B cell (primary cell): ENCODE measurements at regions not wholly inside any gene's neighbourhood (a gene's known extent, or its start where the extent isn't known, plus 50 kb on each side); places are given as distances from the start of the nearest gene placed in this dataset.

Experiments used
- ATAC-seq: fragments of 200-7000 bp; cut with Tn5 transposase; one replicate; pipeline ENCODE4 v1.10.0; 2021; ENCODE audit warnings: low read depth, mild to moderate bottlenecking, moderate number of reproducible peaks, moderate library complexity
- CTCF ChIA-PET: fragments of 350-600 bp; sonication (Branson Sonifier 250); formaldehyde crosslinking; loops from one replicate; lab custom pipeline; 2021; ENCODE audit warnings: antibody characterized with exemption, inconsistent platforms; lab: Charles Lee
- POLR2A ChIA-PET: fragments of 350-600 bp; sonication (Branson Sonifier 250); formaldehyde crosslinking; loops from one replicate; lab custom pipeline; 2021; ENCODE audit warnings: antibody characterized with exemption; lab: Charles Lee
- DNase-seq: peaks from one replicate; pipeline ENCODE4 v3.0.0; 2013
- H2AFZ ChIP-seq: 2 replicates; pipeline ENCODE4 v1.6.1; 2012; ENCODE audit warnings: mild to moderate bottlenecking, low read depth, low read length; ENCODE audit not compliant: insufficient read depth, poor library complexity, severe bottlenecking
- H3K27ac ChIP-seq, 2 donors: 1 replicate in 1 of 2; 2 replicates in 1 of 2; pipeline ENCODE4 v1.5.1; 2012 to 2013; ENCODE audit warnings: low read length in 2 of 2, mild to moderate bottlenecking in 2 of 2, moderate library complexity in 1 of 2
- H3K27me3 ChIP-seq, 4 experiments: fragments of 200-600 bp in 1 of 4; sonication (generic) in 1 of 4; replicated peaks in 1 of 4; 1 replicate in 2 of 4; 2 replicates in 2 of 4; pipeline versions ENCODE4 v1.6.1 to v1.7.0; 2013 to 2016; ENCODE audit warnings: low read length in 3 of 4, mild to moderate bottlenecking in 2 of 4, mixed read lengths in 1 of 4, moderate library complexity in 1 of 4; ENCODE audit not compliant: insufficient read depth in 4 of 4, control insufficient read depth in 3 of 4; ENCODE audit errors: control extremely low read depth in 1 of 4
- H3K36me3 ChIP-seq, 2 experiments: replicated peaks in 1 of 2; 1 replicate in 1 of 2; 2 replicates in 1 of 2; pipeline versions ENCODE4 v1.6.1 to v1.7.1; 2013; ENCODE audit warnings: low read length in 1 of 2; ENCODE audit not compliant: insufficient read depth in 2 of 2, control insufficient read depth in 1 of 2; ENCODE audit errors: control extremely low read depth in 1 of 2, extremely low read depth in 1 of 2
- H3K4me1 ChIP-seq, 2 donors: fragments of 200-600 bp in 1 of 2; sonication (generic) in 1 of 2; 1 replicate in 1 of 2; 2 replicates in 1 of 2; pipeline versions ENCODE4 v1.5.1 to v1.6.1; 2013 to 2017; ENCODE audit warnings: low read length in 2 of 2; ENCODE audit not compliant: control insufficient read depth in 2 of 2, insufficient read depth in 2 of 2
- H3K4me2 ChIP-seq: replicated peaks from 2 replicates; pipeline ENCODE3; 2012; ENCODE audit warnings: mild to moderate bottlenecking, low read depth, low read length; ENCODE audit not compliant: poor library complexity, severe bottlenecking
- H3K4me3 ChIP-seq, 5 experiments: fragments of 200-600 bp in 1 of 5; sonication (generic) in 1 of 5; 1 replicate in 3 of 5; 2 replicates in 2 of 5; pipeline versions ENCODE4 v1.5.1 to v1.7.0; 2011 to 2016; ENCODE audit warnings: low read length in 4 of 5, mild to moderate bottlenecking in 4 of 5, low read depth in 2 of 5, control low read depth in 1 of 5, moderate library complexity in 1 of 5; ENCODE audit not compliant: insufficient read depth in 1 of 5; ENCODE audit errors: control extremely low read depth in 1 of 5, extremely low read depth in 1 of 5
- H3K79me2 ChIP-seq: fragments of 200-600 bp; sonication (generic); one replicate; pipeline ENCODE4 v1.6.0; 2016; ENCODE audit warnings: low read length; ENCODE audit not compliant: control insufficient read depth, insufficient read depth
- H3K9ac ChIP-seq: fragments of 200-600 bp; sonication (generic); 2 replicates; pipeline ENCODE4 v1.6.1; 2017; ENCODE audit warnings: mild to moderate bottlenecking, low read length, moderate library complexity
- H3K9me3 ChIP-seq, 3 donors: one replicate each; pipeline versions ENCODE4 v1.6.1 to v1.7.1; 2013; ENCODE audit warnings: low read length in 2 of 3; ENCODE audit not compliant: control insufficient read depth in 2 of 3, insufficient read depth in 1 of 3; ENCODE audit errors: control extremely low read depth in 1 of 3
- H4K20me1 ChIP-seq: 2 replicates; pipeline ENCODE4 v1.6.0; 2012; ENCODE audit warnings: mild to moderate bottlenecking, low read length; ENCODE audit not compliant: insufficient read depth, control insufficient read depth, poor library complexity, severe bottlenecking
- H3K27ac Mint-ChIP-seq: one replicate; pipeline ENCODE4 v1.8.0; 2021; ENCODE audit warnings: mixed read lengths
- H3K27me3 Mint-ChIP-seq: one replicate; pipeline ENCODE4 v1.8.0; 2021; ENCODE audit warnings: mixed read lengths
- H3K4me1 Mint-ChIP-seq: one replicate; pipeline ENCODE4 v1.8.0; 2021; ENCODE audit warnings: mixed read lengths
- H3K4me3 Mint-ChIP-seq: one replicate; pipeline ENCODE4 v1.8.0; 2021; ENCODE audit warnings: mixed read lengths
- H3K9me3 Mint-ChIP-seq: one replicate; pipeline ENCODE4 v1.8.0; 2022; ENCODE audit warnings: mixed read lengths; ENCODE audit not compliant: insufficient read depth
- EZH2 ChIP-seq: IDR thresholded peaks from 2 replicates; pipeline ENCODE4 v1.6.1; 2012; ENCODE audit warnings: borderline replicate concordance, low read depth, mild to moderate bottlenecking, moderate library complexity, low read length; ENCODE audit not compliant: insufficient read depth, poor library complexity, severe bottlenecking
- WGBS: methylation state at CpG from one replicate; pipeline ENCODE4 v1.1.5; 2013; ENCODE audit warnings: missing lambda C conversion rate; ENCODE audit not compliant: insufficient coverage; 5-methylcytosine and 5-hydroxymethylcytosine counted together
- intact Hi-C: fragments of 100-400 bp; cut with micrococcal nuclease; formaldehyde crosslinking; loops from one replicate; pipeline ENCODE4 v1.10.0; 2022
- TF ChIP-seq, protein P1 (sequence below): fragments of 200-600 bp; IDR thresholded peaks from one replicate; pipeline ENCODE4 v1.8.0; 2022; ENCODE audit warnings: antibody characterized with exemption, mild to moderate bottlenecking

- Mint-ChIP-seq H3K27me3 (peaks cover 45% of the 10 kb centered on the region), H3K4me3 (peak overlapping the region; percentile 41), H3K27ac (no peak overlapping the region), H3K9me3 (no peaks in the 10 kb centered on the region), H3K4me1 (peaks cover 15% of the 10 kb centered on the region)
- no peak overlapping the region for H3K9ac ChIP-seq
- TF ChIP-seq, protein P1, sequence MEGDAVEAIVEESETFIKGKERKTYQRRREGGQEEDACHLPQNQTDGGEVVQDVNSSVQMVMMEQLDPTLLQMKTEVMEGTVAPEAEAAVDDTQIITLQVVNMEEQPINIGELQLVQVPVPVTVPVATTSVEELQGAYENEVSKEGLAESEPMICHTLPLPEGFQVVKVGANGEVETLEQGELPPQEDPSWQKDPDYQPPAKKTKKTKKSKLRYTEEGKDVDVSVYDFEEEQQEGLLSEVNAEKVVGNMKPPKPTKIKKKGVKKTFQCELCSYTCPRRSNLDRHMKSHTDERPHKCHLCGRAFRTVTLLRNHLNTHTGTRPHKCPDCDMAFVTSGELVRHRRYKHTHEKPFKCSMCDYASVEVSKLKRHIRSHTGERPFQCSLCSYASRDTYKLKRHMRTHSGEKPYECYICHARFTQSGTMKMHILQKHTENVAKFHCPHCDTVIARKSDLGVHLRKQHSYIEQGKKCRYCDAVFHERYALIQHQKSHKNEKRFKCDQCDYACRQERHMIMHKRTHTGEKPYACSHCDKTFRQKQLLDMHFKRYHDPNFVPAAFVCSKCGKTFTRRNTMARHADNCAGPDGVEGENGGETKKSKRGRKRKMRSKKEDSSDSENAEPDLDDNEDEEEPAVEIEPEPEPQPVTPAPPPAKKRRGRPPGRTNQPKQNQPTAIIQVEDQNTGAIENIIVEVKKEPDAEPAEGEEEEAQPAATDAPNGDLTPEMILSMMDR = no peak
- no peak for TF ChIP-seq EZH2
- no peak overlapping the region for H3K4me3 ChIP-seq
- no peak overlapping the region for H3K27ac ChIP-seq
- no peaks in the 10 kb centered on the region for H3K79me2 ChIP-seq
- H2AFZ ChIP-seq = peak overlapping the region; percentile 16
- H3K4me2 ChIP-seq = peak overlapping the region; percentile 65
- DNase-seq (no peak), ATAC-seq (no peak)
- H3K9me3 ChIP-seq = peaks cover 0 to 7% (median 0%) of the 10 kb centered on the region in 3 donors
- WGBS = under 1% methylated on average over 46 of the region's 98 CpGs
- H3K36me3 ChIP-seq = no peaks in the 10 kb centered on the region
- ChIA-PET CTCF (no interaction called here), POLR2A (no interaction called here)
- H3K4me1 ChIP-seq = peaks cover 7 to 9% of the 10 kb centered on the region in 2 donors
- peaks cover 0 to 48% (median 12%) of the 10 kb centered on the region in 4 experiments for H3K27me3 ChIP-seq
- H4K20me1 ChIP-seq = no peaks in the 10 kb centered on the region
- intact Hi-C loops = loop anchor here (5.0 to 10.0 kb wide), 2 partner anchors 191 to 274 kb away; partner anchors contain the start of gene BCOR
These were observed 276.6 kb downstream of the BCOR start for GRCh38 chrX:39820938-39821708.

- ATAC-seq = no peak
- POLR2A ChIA-PET = no interaction called here
- peaks cover 0 to 7% (median 0%) of the 10 kb centered on the region in 3 donors for H3K9me3 ChIP-seq
- WGBS = 43% methylated on average over 11 of the region's 26 CpGs
- DNase-seq = no peak
- H3K27me3 Mint-ChIP-seq = peaks cover 45% of the 10 kb centered on the region
- no peak overlapping the region for H3K4me3 ChIP-seq
- TF ChIP-seq EZH2 = no peak
- TF ChIP-seq, protein P1 = no peak
- intact Hi-C loops = loop anchor here (5.0 to 10.0 kb wide), 2 partner anchors 191 to 273 kb away; partner anchors contain the start of gene BCOR
- H4K20me1 ChIP-seq = no peaks in the 10 kb centered on the region
- H3K27me3 ChIP-seq = peaks cover 0 to 54% (median 13%) of the 10 kb centered on the region in 4 experiments
- no peaks in the 10 kb centered on the region for H3K9me3 Mint-ChIP-seq
- no peak overlapping the region for H3K27ac ChIP-seq
- peak overlapping the region; percentile 45 for H3K4me3 Mint-ChIP-seq
- H3K4me2 ChIP-seq = peak overlapping the region; percentile 65
- H3K9ac ChIP-seq = no peak overlapping the region
- H3K27ac Mint-ChIP-seq = no peak overlapping the region
- peaks cover 15% of the 10 kb centered on the region for H3K4me1 Mint-ChIP-seq
- H3K36me3 ChIP-seq = no peaks in the 10 kb centered on the region
- peaks cover 7 to 9% of the 10 kb centered on the region in 2 donors for H3K4me1 ChIP-seq
- H2AFZ ChIP-seq = no peak overlapping the region
- H3K79me2 ChIP-seq = no peaks in the 10 kb centered on the region
- CTCF ChIA-PET = no interaction called here
These were observed 276.1 kb downstream of the BCOR start for GRCh38 chrX:39821709-39822095.
